SIG-M5 treated with dmso at 0.1 percent for 504 hours (cell line): ENCODE measurements at regions not wholly inside any gene's neighbourhood (a gene's known extent, or its start where the extent isn't known, plus 50 kb on each side); places are given as distances from the start of the nearest gene placed in this dataset.
"Not testable (repeated sequence)": the region's sequence is repeated elsewhere in the genome, so short reads cannot be mapped to it uniquely, and the experiment has no call there.

Source experiments
- DNase-seq: peaks from one replicate; lab custom pipeline; 2025; ENCODE audit not compliant: unreplicated experiment; lab: John Stamatoyannopoulos, UW

- not testable (repeated sequence) for DNase-seq
Observed at GRCh38 chr16:88200154-88200895, 182.4 kb upstream of the ZNF469 start.

- DNase-seq, result no peak
Observed at GRCh38 chr16:88200896-88201185, 181.9 kb upstream of the ZNF469 start.

GRCh38 chr16:88201611-88202010 is 181.1 kb upstream of the ZNF469 start:
- not testable (repeated sequence) for DNase-seq

- DNase-seq, result no peak
Observed at GRCh38 chr16:88202207-88202745, 180.5 kb upstream of the ZNF469 start.

GRCh38 chr16:88202856-88203681 is 179.7 kb upstream of the ZNF469 start:
- not testable (repeated sequence) for DNase-seq

GRCh38 chr16:88204131-88205110 is 178.3 kb upstream of the ZNF469 start:
- not testable (repeated sequence) for DNase-seq

GRCh38 chr16:88205482-88205881 is 177.3 kb upstream of the ZNF469 start:
- not testable (repeated sequence) for DNase-seq

- DNase-seq, result not testable (repeated sequence)
Observed at GRCh38 chr16:88206006-88206405, 176.8 kb upstream of the ZNF469 start.

GRCh38 chr16:88206516-88206915 is 176.2 kb upstream of the ZNF469 start:
- not testable (repeated sequence) for DNase-seq

GRCh38 chr16:88208112-88208511 is 174.6 kb upstream of the ZNF469 start:
- DNase-seq, result no peak

- DNase-seq, result not testable (repeated sequence)
Observed at GRCh38 chr16:88208776-88209175, 174.0 kb upstream of the ZNF469 start.

GRCh38 chr16:88209579-88209978 is 173.2 kb upstream of the ZNF469 start:
- DNase-seq, result not testable (repeated sequence)

- not testable (repeated sequence) for DNase-seq
Observed at GRCh38 chr16:88213937-88214336, 168.8 kb upstream of the ZNF469 start.

GRCh38 chr16:88221001-88221761 is 161.6 kb upstream of the ZNF469 start:
- DNase-seq, result not testable (repeated sequence)

GRCh38 chr16:88223696-88224095 is 159.1 kb upstream of the ZNF469 start:
- not testable (repeated sequence) for DNase-seq

GRCh38 chr16:88224131-88224898 is 158.4 kb upstream of the ZNF469 start:
- DNase-seq, result not testable (repeated sequence)

GRCh38 chr16:88225640-88226230 is 157.0 kb upstream of the ZNF469 start:
- DNase-seq, result not testable (repeated sequence)

- not testable (repeated sequence) for DNase-seq
Observed at GRCh38 chr16:88226302-88226701, 156.5 kb upstream of the ZNF469 start.
